Astrocyte (in vitro differentiated cells and primary cell): ENCODE measurements at regions not wholly inside any gene's neighbourhood (a gene's known extent, or its start where the extent isn't known, plus 50 kb on each side); places are given as distances from the start of the nearest gene placed in this dataset.

Source experiments
- EZH2 ChIP-seq: IDR thresholded peaks from 2 replicates; pipeline ENCODE4 v1.6.1; 2012; ENCODE audit warnings: mild to moderate bottlenecking, low read length, inconsistent platforms; ENCODE audit not compliant: insufficient read depth
- TF ChIP-seq, protein P1 (sequence below): IDR thresholded peaks from 2 replicates; pipeline ENCODE4 v1.5.1; 2011; ENCODE audit warnings: low read depth, mild to moderate bottlenecking, inconsistent platforms, low read length, moderate library complexity; ENCODE audit not compliant: insufficient read depth

DNA sequence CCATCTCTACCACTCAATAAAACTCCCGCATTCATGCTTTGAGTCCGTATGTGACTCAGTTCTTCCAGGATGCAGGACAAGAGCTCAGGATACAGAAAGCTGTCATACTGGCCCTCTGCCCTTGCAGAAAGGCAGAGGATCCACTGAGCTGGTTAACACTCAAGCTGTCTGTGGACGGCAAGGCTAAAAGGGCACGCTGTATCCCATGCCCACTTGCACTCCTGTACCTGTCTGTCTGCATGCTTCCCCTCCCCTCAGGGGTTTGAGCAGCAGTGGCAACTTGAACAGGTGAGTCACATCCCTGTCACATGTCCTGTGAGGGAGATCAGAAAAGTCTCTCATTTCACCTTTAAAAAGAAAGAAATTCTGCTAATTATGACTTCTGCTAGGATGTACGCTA, 293.8 kb downstream of the HS3ST3B1 start:
- TF ChIP-seq, protein P1, sequence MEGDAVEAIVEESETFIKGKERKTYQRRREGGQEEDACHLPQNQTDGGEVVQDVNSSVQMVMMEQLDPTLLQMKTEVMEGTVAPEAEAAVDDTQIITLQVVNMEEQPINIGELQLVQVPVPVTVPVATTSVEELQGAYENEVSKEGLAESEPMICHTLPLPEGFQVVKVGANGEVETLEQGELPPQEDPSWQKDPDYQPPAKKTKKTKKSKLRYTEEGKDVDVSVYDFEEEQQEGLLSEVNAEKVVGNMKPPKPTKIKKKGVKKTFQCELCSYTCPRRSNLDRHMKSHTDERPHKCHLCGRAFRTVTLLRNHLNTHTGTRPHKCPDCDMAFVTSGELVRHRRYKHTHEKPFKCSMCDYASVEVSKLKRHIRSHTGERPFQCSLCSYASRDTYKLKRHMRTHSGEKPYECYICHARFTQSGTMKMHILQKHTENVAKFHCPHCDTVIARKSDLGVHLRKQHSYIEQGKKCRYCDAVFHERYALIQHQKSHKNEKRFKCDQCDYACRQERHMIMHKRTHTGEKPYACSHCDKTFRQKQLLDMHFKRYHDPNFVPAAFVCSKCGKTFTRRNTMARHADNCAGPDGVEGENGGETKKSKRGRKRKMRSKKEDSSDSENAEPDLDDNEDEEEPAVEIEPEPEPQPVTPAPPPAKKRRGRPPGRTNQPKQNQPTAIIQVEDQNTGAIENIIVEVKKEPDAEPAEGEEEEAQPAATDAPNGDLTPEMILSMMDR: no peak
- TF ChIP-seq EZH2: no peak
